ENCODE measurements at regions not wholly inside any gene's neighbourhood (a gene's known extent, or its start where the extent isn't known, plus 50 kb on each side); places are given as distances from the start of the nearest gene placed in this dataset.

- WGBS (ENCODE audit: low lambda C conversion rate), result 17% methylated on average over 2 of the region's 2 CpGs
- POLR2A ChIA-PET, result no interaction called here
- no peaks in the 10 kb centered on the region for H3K27me3 ChIP-seq (ENCODE audit: insufficient read depth)
- TF ChIP-seq SMC3 (IDR thresholded peaks at IDR 0.05; ENCODE audit: low read depth, low read length) (no peak), JUND (IDR thresholded peaks at IDR 0.05) (no peak), TEAD4 (IDR thresholded peaks at IDR 0.05; ENCODE audit: borderline replicate concordance, insufficient read depth) (no peak)
- CTCF ChIA-PET, result no interaction called here
- H3K9me2 ChIP-seq, result no peaks in the 10 kb centered on the region
- no peaks in the 10 kb centered on the region for H3F3A ChIP-seq (replicated peaks; ENCODE audit: insufficient read depth)
- no peak overlapping the region for H3K4me3 ChIP-seq (ENCODE audit: low read depth in 2 of 2, low read length in 1 of 2)
- no peak for DNase-seq
- H4K20me1 ChIP-seq (ENCODE audit: insufficient read depth), result no peaks in the 10 kb centered on the region
- H3K4me1 ChIP-seq (ENCODE audit: control insufficient read depth in 1 of 2, insufficient read depth in 2 of 2, low read depth in 1 of 2, low read length in 1 of 2), result no peaks in the 10 kb centered on the region
- no peaks in the 10 kb centered on the region for H3K36me3 ChIP-seq (replicated peaks in 1 of 2; ENCODE audit: control insufficient read depth in 1 of 2, insufficient read depth in 2 of 2, low read length in 1 of 2)
- no peak overlapping the region for H3K9ac ChIP-seq
- no peak overlapping the region for H3K4me2 ChIP-seq
- no peaks in the 10 kb centered on the region for H3K9me3 ChIP-seq
- H3K79me2 ChIP-seq (ENCODE audit: insufficient read depth), result no peaks in the 10 kb centered on the region
- no peak overlapping the region for H3K27ac ChIP-seq (ENCODE audit: low read depth in 2 of 2, low read length in 1 of 2)
- H2AFZ ChIP-seq (ENCODE audit: low read depth), result no peak overlapping the region
Observed at GRCh38 chr3:26964836-26965235, 342.3 kb downstream of the LRRC3B start.

GRCh38 chr3:26967501-26967900, 344.9 kb downstream of the LRRC3B start:
- POLR2A ChIA-PET, result no interaction called here
- Histone ChIP-seq H3K4me2 (no peak overlapping the region), H3K9ac (no peak overlapping the region), H3K79me2 (ENCODE audit: insufficient read depth) (no peaks in the 10 kb centered on the region), H3K36me3 (replicated peaks in 1 of 2; ENCODE audit: control insufficient read depth in 1 of 2, insufficient read depth in 2 of 2, low read length in 1 of 2) (no peaks in the 10 kb centered on the region), H3F3A (replicated peaks; ENCODE audit: insufficient read depth) (no peaks in the 10 kb centered on the region), H3K27ac (ENCODE audit: low read depth in 2 of 2, low read length in 1 of 2) (no peak overlapping the region), H3K9me3 (no peaks in the 10 kb centered on the region), H2AFZ (ENCODE audit: low read depth) (no peak overlapping the region), H3K4me1 (ENCODE audit: control insufficient read depth in 1 of 2, insufficient read depth in 2 of 2, low read depth in 1 of 2, low read length in 1 of 2) (no peaks in the 10 kb centered on the region), H3K27me3 (ENCODE audit: insufficient read depth) (no peaks in the 10 kb centered on the region), H4K20me1 (ENCODE audit: insufficient read depth) (no peaks in the 10 kb centered on the region), H3K4me3 (ENCODE audit: low read depth in 2 of 2, low read length in 1 of 2) (no peak overlapping the region), H3K9me2 (no peaks in the 10 kb centered on the region)
- CTCF ChIA-PET, result no interaction called here
- no peak for DNase-seq
- 8% methylated on average over 1 of the region's 1 CpG for WGBS (ENCODE audit: low lambda C conversion rate)
- TF ChIP-seq MEF2A (IDR thresholded peaks at IDR 0.05; ENCODE audit: borderline replicate concordance, low read depth), result no peak
- no peak for TF ChIP-seq FOXM1 (IDR thresholded peaks at IDR 0.05; ENCODE audit: low read depth)
- TF ChIP-seq GABPA (IDR thresholded peaks at IDR 0.05; ENCODE audit: low read depth), result no peak
- no peak for TF ChIP-seq RXRA (IDR thresholded peaks at IDR 0.05; ENCODE audit: borderline replicate concordance, low read depth)
- no peak for TF ChIP-seq TCF12 (IDR thresholded peaks at IDR 0.05)
- no peak for TF ChIP-seq ELF1 (IDR thresholded peaks at IDR 0.05)
- TF ChIP-seq NRF1 (IDR thresholded peaks at IDR 0.05; ENCODE audit: low read depth, low read length), result no peak
- TF ChIP-seq TAF1 (IDR thresholded peaks at IDR 0.05; ENCODE audit: borderline replicate concordance, low read depth, low read length), result no peak
- no peak for TF ChIP-seq IRF3 (IDR thresholded peaks at IDR 0.05; ENCODE audit: low read depth, low read length)
- no peak for TF ChIP-seq MAX (IDR thresholded peaks at IDR 0.05; ENCODE audit: low read depth)
- TF ChIP-seq PBX3 (IDR thresholded peaks at IDR 0.05), result no peak
- no peak for TF ChIP-seq RAD21 (IDR thresholded peaks at IDR 0.05; ENCODE audit: low read length)
- TF ChIP-seq GATA2 (CRISPR knock-in tag; IDR thresholded peaks at IDR 0.05), result no peak
- TF ChIP-seq RFX5 (IDR thresholded peaks at IDR 0.05; ENCODE audit: low read length), result no peak
- no peak for TF ChIP-seq CTCF (IDR thresholded peaks at IDR 0.05)
- no peak for TF ChIP-seq SIN3A (IDR thresholded peaks at IDR 0.05; ENCODE audit: borderline replicate concordance, low read depth, low read length)
- no peak for TF ChIP-seq NFIC (IDR thresholded peaks at IDR 0.05; ENCODE audit: borderline replicate concordance)
- TF ChIP-seq EZH2phosphoT487 (IDR thresholded peaks at IDR 0.05; ENCODE audit: borderline replicate concordance, low read depth), result no peak
- TF ChIP-seq EP300 (IDR thresholded peaks at IDR 0.05; ENCODE audit: borderline replicate concordance in 1 of 2, low read depth in 1 of 2, low read length in 1 of 2), result no peak

All from SK-N-SH (cell line).